T-helper 17 cell (primary cell): ENCODE measurements at regions not wholly inside any gene's neighbourhood (a gene's known extent, or its start where the extent isn't known, plus 50 kb on each side); places are given as distances from the start of the nearest gene placed in this dataset.

Experiments
- ATAC-seq: fragments of 150-1000 bp; cut with Tn5 transposase; 2 replicates; pipeline ENCODE4 v1.10.0; 2021; ENCODE audit warnings: mild to moderate bottlenecking, moderate library complexity
- DNase-seq, 3 donors: peaks; one replicate each; pipeline versions ENCODE4 v3.0.0 to v3.0.0-alpha.2; 2020 to 2021
- H3K9me3 ChIP-seq: one replicate; pipeline ENCODE4 v1.7.0; 2013; ENCODE audit warnings: low read length, mild to moderate bottlenecking; ENCODE audit not compliant: control insufficient read depth, poor library complexity, severe bottlenecking
- H3K27ac Mint-ChIP-seq: one replicate; pipeline ENCODE4 v1.8.0; 2022; ENCODE audit warnings: mild to moderate bottlenecking, moderate library complexity, mixed read lengths
- H3K27me3 Mint-ChIP-seq: one replicate; pipeline ENCODE4 v1.8.0; 2022; ENCODE audit warnings: mixed read lengths
- H3K36me3 Mint-ChIP-seq: one replicate; pipeline ENCODE4 v1.8.0; 2022; ENCODE audit warnings: low read depth, mixed read lengths
- H3K4me1 Mint-ChIP-seq: one replicate; pipeline ENCODE4 v1.8.0; 2022; ENCODE audit warnings: mild to moderate bottlenecking, mixed read lengths
- H3K4me3 Mint-ChIP-seq: one replicate; pipeline ENCODE4 v1.8.0; 2022; ENCODE audit warnings: mild to moderate bottlenecking, moderate library complexity, mixed read lengths

- H3K4me3 Mint-ChIP-seq = no peak overlapping the region
- H3K27ac Mint-ChIP-seq = no peak overlapping the region
- H3K9me3 ChIP-seq = no peaks in the 10 kb centered on the region
- no peaks in the 10 kb centered on the region for H3K36me3 Mint-ChIP-seq
- ATAC-seq = no peak
- DNase-seq = no peak
- no peaks in the 10 kb centered on the region for H3K4me1 Mint-ChIP-seq
- H3K27me3 Mint-ChIP-seq = no peaks in the 10 kb centered on the region
Measured at GRCh38 chr4:186942758-186943377, 219.2 kb upstream of the FAT1 start.

DNA sequence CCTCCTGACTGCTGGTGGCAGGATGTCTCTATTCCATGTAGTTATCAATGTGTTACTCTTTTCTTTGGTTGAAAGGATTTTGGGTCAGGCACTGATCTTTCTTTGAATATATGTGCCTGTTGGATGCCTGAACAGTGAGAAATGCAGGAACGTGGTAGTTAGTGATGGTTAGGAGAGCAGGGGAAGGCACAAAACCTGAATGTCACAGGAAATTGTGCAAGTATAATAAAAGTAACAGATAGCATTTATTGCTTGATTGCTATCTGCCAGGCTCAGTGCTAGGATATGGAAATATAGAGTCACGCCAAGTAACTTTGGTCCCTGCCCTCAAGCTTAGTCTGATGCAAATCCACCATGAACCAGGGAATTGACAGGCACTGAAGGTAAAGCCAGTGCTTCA, 219.8 kb upstream of the FAT1 start:
- Mint-ChIP-seq H3K4me3 (no peak overlapping the region), H3K36me3 (no peaks in the 10 kb centered on the region), H3K4me1 (no peaks in the 10 kb centered on the region), H3K27me3 (no peaks in the 10 kb centered on the region), H3K27ac (no peak overlapping the region)
- no peaks in the 10 kb centered on the region for H3K9me3 ChIP-seq
- ATAC-seq (no peak), DNase-seq (no peak)

DNA sequence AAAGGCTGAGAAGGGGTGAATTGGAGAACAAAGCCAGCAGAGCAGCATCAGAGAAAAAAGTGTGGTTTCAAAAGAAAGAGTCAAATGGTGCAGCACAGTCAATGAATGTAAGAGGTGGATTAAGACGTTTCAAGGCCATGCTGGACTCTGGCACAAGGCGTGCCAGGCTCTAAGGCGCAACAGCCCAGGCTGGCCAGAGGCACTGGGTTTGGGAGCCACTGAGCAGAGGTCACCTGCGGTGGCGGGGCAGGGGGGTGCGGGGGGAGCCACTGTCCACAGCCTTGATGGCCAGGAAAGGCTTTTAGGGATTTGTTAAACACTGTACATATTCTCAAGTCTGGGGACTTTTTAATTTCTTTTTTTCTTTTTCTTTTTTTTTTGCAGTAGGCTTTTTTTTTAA, 222.5 kb upstream of the FAT1 start:
- Mint-ChIP-seq H3K36me3 (no peaks in the 10 kb centered on the region), H3K27ac (no peak overlapping the region), H3K27me3 (no peaks in the 10 kb centered on the region), H3K4me1 (no peaks in the 10 kb centered on the region), H3K4me3 (no peak overlapping the region)
- DNase-seq (no peak), ATAC-seq (no peak)
- H3K9me3 ChIP-seq = no peaks in the 10 kb centered on the region

DNA sequence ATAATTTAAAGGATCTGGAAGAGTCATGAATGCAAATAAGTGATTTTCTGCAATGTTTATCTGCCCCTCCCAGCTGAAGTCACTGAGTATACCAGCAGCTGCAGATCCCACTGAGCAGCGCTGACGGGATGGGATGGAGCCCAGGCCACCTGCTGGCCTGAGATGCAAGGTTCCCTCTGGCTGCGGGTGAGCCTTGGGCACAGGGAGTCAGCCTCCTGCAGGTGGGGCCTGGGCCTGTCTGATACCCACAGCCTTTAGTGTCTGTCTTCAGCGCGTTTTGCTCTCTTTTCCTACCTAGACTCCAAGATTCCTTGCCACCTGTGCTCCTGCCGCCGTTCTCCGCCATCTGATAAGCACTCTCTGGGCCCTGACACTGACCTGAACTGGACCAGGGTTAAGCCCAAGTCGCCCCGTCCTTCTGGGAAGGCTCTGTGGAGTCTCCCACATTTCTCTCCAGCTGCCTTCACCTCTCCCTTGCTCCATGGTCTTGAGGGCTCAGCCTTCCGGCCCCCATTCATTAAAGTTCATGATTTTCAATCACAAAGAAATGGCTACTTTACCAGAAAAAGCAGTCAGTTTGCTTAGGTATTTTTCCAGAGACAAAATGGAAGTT, 223.1 kb upstream of the FAT1 start:
- Mint-ChIP-seq H3K27me3 (no peaks in the 10 kb centered on the region), H3K27ac (no peak overlapping the region), H3K36me3 (no peaks in the 10 kb centered on the region), H3K4me3 (no peak overlapping the region), H3K4me1 (no peaks in the 10 kb centered on the region)
- DNase-seq = no peak
- ATAC-seq = no peak
- no peaks in the 10 kb centered on the region for H3K9me3 ChIP-seq

- Mint-ChIP-seq H3K4me3 (no peak overlapping the region), H3K4me1 (no peaks in the 10 kb centered on the region), H3K27ac (no peak overlapping the region), H3K27me3 (no peaks in the 10 kb centered on the region), H3K36me3 (no peaks in the 10 kb centered on the region)
- DNase-seq (no peak), ATAC-seq (no peak)
- H3K9me3 ChIP-seq = no peaks in the 10 kb centered on the region
Measured at GRCh38 chr4:186948361-186949242, 224.9 kb upstream of the FAT1 start.

DNA sequence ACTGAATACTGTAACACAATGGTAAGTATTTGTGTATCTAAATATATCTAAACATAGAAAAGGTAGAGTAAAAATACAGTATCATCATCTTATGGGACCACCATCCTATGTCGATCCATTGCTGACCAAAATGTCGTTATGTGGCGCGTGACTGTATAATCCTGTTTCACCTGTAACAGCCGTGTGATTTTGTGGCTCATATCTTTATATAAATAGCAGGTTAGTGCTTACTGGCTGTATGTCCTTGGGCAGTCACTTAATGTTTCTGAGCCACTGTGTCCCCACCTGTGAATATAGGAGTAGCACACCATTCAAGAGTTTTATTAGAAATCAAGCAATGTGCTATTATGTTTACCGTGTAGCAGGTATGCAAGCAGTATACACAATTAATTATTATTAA, 226.2 kb upstream of the FAT1 start:
- Mint-ChIP-seq H3K27me3 (no peaks in the 10 kb centered on the region), H3K4me3 (no peak overlapping the region), H3K36me3 (no peaks in the 10 kb centered on the region), H3K4me1 (no peaks in the 10 kb centered on the region), H3K27ac (no peak overlapping the region)
- DNase-seq (no peak), ATAC-seq (no peak)
- no peaks in the 10 kb centered on the region for H3K9me3 ChIP-seq

GRCh38 chr4:186952709-186953108, 229.1 kb upstream of the FAT1 start:
- no peak for ATAC-seq
- DNase-seq = no peak
- H3K27ac Mint-ChIP-seq = no peak overlapping the region
- H3K36me3 Mint-ChIP-seq = no peaks in the 10 kb centered on the region
- H3K4me3 Mint-ChIP-seq = no peak overlapping the region
- H3K9me3 ChIP-seq = no peaks in the 10 kb centered on the region
- no peaks in the 10 kb centered on the region for H3K27me3 Mint-ChIP-seq
- H3K4me1 Mint-ChIP-seq = no peaks in the 10 kb centered on the region

GRCh38 chr4:186953599-186954260, 230.1 kb upstream of the FAT1 start:
- no peak for ATAC-seq
- Mint-ChIP-seq H3K4me1 (no peaks in the 10 kb centered on the region), H3K4me3 (no peak overlapping the region), H3K27me3 (no peaks in the 10 kb centered on the region), H3K36me3 (no peaks in the 10 kb centered on the region), H3K27ac (no peak overlapping the region)
- no peaks in the 10 kb centered on the region for H3K9me3 ChIP-seq
- no peak for DNase-seq

DNA sequence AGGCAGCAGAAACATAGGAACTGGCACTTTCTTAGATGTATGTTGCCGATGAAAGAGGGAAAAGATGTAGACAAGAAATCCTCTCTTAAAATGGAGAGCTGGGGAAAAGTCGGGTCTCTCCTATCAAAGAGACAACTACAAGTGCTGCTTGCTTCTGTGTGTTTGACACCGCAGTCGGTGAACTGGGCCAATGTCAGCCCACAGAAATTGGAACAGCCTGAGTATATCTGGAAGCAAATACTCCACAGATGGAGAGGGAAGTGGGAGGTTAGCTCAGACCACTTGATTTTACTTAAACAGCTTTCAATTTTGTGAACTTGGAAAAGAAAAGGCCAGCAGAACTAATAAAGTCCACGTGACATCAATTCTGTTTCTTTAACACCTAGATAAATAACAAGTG, 230.9 kb upstream of the FAT1 start:
- Mint-ChIP-seq H3K4me1 (no peaks in the 10 kb centered on the region), H3K4me3 (no peak overlapping the region), H3K27me3 (no peaks in the 10 kb centered on the region), H3K27ac (no peak overlapping the region), H3K36me3 (no peaks in the 10 kb centered on the region)
- ATAC-seq (no peak), DNase-seq (no peak)
- H3K9me3 ChIP-seq = no peaks in the 10 kb centered on the region

GRCh38 chr4:186954956-186955355, 231.3 kb upstream of the FAT1 start:
- Mint-ChIP-seq H3K4me3 (no peak overlapping the region), H3K27ac (no peak overlapping the region), H3K27me3 (no peaks in the 10 kb centered on the region), H3K36me3 (no peaks in the 10 kb centered on the region), H3K4me1 (no peaks in the 10 kb centered on the region)
- DNase-seq (no peak), ATAC-seq (no peak)
- H3K9me3 ChIP-seq = no peaks in the 10 kb centered on the region

DNA sequence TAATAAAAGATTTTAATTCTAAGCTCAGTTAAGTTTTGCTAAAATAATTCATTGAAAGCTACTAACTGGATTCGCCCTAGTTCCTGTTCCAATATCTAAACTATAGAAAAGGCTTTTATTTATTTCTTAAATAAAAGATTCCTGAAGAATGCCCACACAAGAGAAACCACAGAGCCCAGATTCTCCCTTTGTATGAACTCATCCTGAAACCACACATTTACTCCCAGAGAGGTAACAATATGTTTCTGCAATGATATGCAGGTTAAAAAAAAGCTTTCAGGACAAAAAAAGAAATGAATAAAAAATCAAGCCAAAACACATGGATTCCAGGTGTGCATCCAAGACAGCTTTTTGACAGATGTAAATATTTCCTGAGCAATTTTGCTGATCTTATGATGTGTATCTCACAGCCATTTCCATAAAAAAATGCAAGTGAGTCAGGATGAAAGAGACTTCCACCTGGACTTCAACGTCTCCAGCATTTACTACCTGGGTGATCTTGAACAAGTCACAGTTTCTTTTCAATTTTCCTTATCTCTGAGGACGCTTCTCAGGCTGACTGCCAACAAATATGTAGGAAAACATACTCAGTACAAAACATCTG, 234.4 kb upstream of the FAT1 start:
- H3K36me3 Mint-ChIP-seq = no peaks in the 10 kb centered on the region
- no peak for ATAC-seq
- H3K27ac Mint-ChIP-seq = no peak overlapping the region
- no peaks in the 10 kb centered on the region for H3K27me3 Mint-ChIP-seq
- H3K9me3 ChIP-seq = no peaks in the 10 kb centered on the region
- no peak for DNase-seq
- H3K4me1 Mint-ChIP-seq = no peaks in the 10 kb centered on the region
- H3K4me3 Mint-ChIP-seq = no peak overlapping the region

DNA sequence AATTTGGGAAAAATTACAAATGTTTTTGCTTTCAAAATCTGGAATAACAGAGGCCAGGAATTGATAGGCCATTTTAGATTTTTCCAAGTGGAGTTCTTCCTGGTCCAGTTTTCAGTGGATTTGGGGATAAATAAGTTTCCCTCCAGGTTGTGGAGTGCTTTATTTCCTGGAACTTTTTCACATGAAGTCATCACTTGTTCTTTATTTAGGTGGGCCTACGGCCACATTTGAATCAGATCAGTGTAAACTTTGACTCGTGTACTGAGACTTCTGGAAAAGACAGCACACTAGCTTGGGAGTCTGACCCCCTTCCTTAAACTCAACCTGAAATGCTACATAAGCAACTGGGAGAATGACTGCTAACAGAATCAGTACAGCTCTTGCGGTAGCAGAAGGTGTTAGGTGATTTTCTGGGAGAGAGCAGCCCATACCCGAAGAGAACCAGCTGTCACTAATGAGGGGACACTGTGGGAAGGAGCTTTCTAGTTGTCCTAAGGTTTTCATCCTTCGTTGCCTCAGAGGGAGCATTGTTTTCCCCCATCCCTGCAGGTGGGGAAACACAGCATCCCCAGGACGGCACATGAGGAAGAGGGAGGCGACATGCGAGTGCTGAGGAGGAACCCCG, 235.2 kb upstream of the FAT1 start:
- no peaks in the 10 kb centered on the region for H3K9me3 ChIP-seq
- Mint-ChIP-seq H3K36me3 (no peaks in the 10 kb centered on the region), H3K27ac (no peak overlapping the region), H3K4me3 (no peak overlapping the region), H3K27me3 (no peaks in the 10 kb centered on the region), H3K4me1 (no peaks in the 10 kb centered on the region)
- ATAC-seq (no peak), DNase-seq (no peak)
